ENCODE measurements at regions not wholly inside any gene's neighbourhood (a gene's known extent, or its start where the extent isn't known, plus 50 kb on each side); places are given as distances from the start of the nearest gene placed in this dataset.

GRCh38 chr7:68505721-68506120 is 1092.6 kb upstream of the AUTS2 start:
- DNase-seq (ENCODE audit: low read depth in 2 of 2, low spot score in 1 of 2), result no peak

- DNase-seq (ENCODE audit: low read depth in 2 of 2, low spot score in 1 of 2), result no peak
Observed at GRCh38 chr7:68507668-68508067, 1090.6 kb upstream of the AUTS2 start.

- no peak for DNase-seq (ENCODE audit: low read depth in 2 of 2, low spot score in 1 of 2)
Observed at GRCh38 chr7:68509054-68509453, 1089.2 kb upstream of the AUTS2 start.

DNA sequence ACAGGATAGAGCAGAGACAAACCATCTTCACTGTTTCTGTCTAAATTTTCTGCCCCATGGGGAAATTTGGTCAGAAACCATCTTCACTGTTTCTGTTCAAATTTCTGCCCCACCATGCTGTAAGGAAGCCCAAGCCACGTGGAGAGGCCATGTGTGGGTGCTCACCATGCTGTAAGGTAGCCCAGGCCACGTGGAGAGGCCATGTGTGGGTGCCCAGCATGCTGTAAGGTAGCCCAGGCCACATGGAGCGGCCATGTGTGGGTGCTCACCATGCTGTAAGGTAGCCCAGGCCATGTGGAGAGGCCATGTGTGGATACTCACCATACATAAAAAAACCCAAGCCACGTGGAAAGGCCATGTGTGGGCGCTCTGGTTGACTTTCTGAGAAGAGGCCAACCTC is 1088.7 kb upstream of the AUTS2 start:
- DNase-seq (ENCODE audit: low read depth in 2 of 2, low spot score in 1 of 2), result no peak

DNA sequence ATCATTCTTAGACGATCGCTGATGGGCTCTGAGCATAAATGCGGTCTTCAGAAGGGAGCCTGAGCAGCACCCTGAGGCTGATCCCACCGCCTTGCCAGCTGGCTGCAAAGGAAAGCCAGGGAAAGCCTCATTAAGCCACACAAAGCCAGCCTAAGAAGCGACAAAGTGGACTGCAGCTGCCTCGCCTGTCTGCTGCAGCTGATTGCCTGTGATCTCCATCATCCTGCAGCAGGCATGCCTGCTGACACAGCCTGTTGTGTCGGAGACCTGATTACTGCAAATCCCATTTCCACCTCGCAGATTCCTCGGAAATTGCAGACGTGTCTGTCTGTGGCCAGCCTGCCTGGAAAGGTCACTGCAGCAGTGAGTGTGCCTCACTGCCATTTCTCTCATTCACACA is 1087.0 kb upstream of the AUTS2 start:
- DNase-seq (ENCODE audit: low read depth in 2 of 2, low spot score in 1 of 2), result no peak

DNA sequence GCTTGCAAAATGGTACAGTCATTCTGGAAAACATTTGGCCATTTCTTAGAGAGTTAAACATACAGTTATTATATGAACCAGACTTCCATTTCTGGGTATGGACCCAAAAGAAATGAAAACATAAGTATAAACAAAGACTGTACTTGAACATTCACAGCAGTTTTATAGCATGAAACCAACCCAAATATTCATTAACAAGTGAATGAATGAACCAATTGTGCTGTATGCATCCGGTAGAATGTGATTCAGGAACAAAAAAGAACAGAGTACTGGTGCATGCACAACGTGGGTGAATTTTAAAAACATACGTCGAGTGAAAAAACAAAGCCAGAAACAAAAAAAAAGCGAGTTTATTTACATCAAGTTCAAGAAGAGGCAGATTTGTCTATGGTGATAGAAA is 1085.8 kb upstream of the AUTS2 start:
- no peak for DNase-seq (ENCODE audit: low read depth in 2 of 2, low spot score in 1 of 2)

- no peak for DNase-seq (ENCODE audit: low read depth in 2 of 2, low spot score in 1 of 2)
Observed at GRCh38 chr7:68518060-68518459, 1080.2 kb upstream of the AUTS2 start.

DNA sequence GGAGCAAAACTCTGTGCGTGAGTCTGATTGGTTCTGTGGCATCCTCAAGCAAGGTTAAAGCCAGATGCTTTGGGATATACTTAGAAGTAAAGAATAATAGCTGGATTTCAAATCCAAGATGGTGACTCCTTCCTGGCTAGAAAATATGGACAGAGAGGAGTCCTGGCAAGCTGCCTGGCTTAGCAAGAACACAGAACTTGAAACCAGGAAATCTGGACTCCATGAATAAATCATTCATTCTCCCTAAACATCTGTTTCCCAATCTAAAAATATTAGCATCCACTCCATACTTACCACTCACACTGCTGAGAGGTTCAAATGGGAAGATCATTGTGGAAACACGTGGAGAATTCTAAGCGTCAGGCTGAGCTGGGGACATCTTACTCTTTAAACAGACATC is 1074.1 kb upstream of the AUTS2 start:
- DNase-seq (ENCODE audit: low read depth in 2 of 2, low spot score in 1 of 2), result no peak

- DNase-seq (ENCODE audit: low read depth in 2 of 2, low spot score in 1 of 2), result no peak
Observed at GRCh38 chr7:68529221-68529620, 1069.1 kb upstream of the AUTS2 start.

DNA sequence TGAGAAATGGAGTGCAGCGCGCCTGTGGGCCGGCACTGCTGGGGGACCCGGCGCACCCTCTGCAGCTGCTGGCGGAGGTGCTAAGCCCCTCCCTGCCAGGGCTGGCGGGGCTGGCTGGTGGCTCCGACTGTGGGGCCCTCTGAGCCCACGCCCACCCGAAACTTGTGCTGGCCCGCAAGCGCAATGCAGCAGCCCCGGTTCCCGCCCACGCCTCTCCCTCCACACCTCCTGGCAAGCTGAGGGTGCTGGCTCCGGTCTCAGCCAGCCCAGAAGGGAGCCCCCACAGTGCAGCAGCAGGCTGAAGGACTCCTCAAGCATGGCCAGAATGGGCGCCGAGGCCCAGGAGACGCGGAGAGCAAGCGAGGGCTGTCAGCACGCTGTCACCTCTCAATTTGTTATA is 1063.0 kb upstream of the AUTS2 start:
- no peak for DNase-seq (ENCODE audit: low read depth in 2 of 2, low spot score in 1 of 2)

DNA sequence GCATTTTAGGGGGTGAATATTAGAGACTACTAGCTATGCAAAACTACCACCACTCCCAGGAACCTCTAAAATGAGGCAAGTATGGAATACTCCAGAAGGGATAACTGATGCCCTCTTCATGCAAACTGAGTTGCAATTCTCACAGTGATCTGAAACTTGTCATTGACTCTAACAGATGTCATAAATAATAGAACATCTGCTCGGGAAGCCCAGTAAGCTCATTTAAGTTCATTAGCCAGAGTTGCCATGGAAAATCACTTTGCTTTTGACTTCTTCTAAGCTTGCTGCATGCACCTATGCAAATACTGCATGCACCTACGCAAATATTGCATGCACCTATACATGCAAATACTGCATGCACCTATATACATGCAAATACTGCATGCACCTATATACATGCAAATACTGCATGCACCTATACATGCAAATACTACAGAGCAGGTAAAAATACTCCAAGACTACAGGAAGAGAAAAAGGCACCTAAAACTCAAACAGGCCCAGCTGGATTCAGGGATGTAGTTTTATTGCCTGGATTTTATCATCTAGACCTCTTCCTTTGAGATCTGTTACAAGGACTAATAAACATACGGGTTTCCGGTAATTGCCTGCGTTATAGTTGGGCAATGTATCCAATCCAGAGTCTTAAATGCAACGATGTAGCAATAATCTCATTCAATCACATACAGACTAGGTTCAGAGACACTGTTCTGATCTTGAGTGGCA is 1061.1 kb upstream of the AUTS2 start:
- no peak for DNase-seq (ENCODE audit: low read depth in 2 of 2, low spot score in 1 of 2)

DNA sequence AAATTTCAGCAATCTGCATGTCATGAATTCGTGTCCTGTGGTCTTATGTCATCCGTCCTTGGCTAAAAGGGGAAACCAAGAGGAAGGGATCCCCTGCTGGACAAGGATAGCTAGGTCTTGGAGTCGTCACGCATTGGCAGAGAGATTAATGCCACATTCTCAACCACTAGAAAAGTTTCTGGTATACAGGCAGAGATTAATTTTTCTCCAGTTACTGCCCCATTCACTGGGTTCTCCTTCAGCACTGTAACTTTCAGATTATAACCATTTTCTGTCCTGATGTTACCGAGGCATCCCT is 1060.6 kb upstream of the AUTS2 start:
- DNase-seq (ENCODE audit: low read depth in 2 of 2, low spot score in 1 of 2), result no peak

GRCh38 chr7:68542831-68543230 is 1055.4 kb upstream of the AUTS2 start:
- no peak for DNase-seq (ENCODE audit: low read depth in 2 of 2, low spot score in 1 of 2)

GRCh38 chr7:68544851-68545250 is 1053.4 kb upstream of the AUTS2 start:
- no peak for DNase-seq (ENCODE audit: low read depth in 2 of 2, low spot score in 1 of 2)

DNA sequence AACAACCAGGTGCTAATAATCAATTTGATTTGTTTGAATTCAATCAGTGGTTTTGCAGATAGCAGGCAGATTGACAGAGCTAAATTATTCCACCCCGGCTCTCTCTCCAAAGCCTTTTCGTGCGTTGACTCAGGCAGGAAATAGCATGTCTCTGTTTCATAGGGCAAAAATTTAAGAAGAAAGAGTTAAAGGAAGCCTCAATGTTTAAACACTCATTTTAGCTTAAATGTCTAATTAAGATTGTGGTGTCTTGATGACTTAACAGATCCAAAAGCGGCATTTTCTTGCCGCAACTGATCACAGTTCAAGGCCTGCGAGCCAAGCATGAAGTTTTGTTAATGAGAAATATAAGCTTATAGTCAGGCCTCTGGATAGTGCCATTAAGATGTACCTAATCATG is 1051.1 kb upstream of the AUTS2 start:
- DNase-seq (ENCODE audit: low read depth in 2 of 2, low spot score in 1 of 2), result no peak

DNA sequence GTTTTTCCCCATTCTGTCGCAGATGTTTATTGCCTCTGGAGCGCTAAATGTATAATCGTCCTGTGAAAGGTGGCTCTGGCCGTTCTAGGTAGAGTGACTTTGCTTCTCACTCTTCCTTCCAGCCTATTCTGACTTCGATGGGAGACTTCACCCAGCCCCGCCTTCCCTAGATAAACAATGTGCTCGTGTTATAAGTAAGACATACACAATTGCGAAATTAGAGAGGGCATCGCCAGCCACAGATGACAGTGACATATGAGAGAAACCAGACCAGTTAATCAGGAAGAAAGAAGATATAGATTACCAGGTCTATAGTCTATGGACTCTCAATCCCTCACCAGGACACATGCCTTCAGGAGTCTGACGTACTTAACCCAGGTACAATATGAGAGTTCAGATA is 1050.5 kb upstream of the AUTS2 start:
- DNase-seq (ENCODE audit: low read depth in 2 of 2, low spot score in 1 of 2), result no peak

DNA sequence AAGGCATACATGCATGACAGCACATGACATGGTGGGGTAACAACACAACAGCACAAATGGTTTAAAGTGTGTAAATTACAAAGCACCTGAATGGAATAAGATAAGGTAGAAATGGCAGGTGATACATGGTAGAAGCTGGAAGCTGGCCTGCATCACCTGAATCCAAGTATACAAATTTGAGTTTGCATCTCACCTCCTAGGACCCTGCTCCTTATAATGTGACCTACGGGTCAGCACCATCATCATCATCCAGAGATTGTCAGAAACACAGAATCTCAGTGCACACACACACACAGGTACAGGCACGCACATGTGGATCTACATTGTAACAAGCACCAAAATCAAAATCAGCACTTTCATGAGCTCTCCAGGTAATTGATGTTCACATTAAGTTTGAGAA is 1048.2 kb upstream of the AUTS2 start:
- DNase-seq (ENCODE audit: low read depth in 2 of 2, low spot score in 1 of 2), result no peak

GRCh38 chr7:68550635-68551034 is 1047.6 kb upstream of the AUTS2 start:
- DNase-seq (ENCODE audit: low read depth in 2 of 2, low spot score in 1 of 2), result no peak

GRCh38 chr7:68556537-68556936 is 1041.7 kb upstream of the AUTS2 start:
- DNase-seq (ENCODE audit: low read depth in 2 of 2, low spot score in 1 of 2), result no peak

GRCh38 chr7:68559518-68559917 is 1038.8 kb upstream of the AUTS2 start:
- DNase-seq (ENCODE audit: low read depth in 2 of 2, low spot score in 1 of 2), result no peak

GRCh38 chr7:68562323-68562899 is 1035.9 kb upstream of the AUTS2 start:
- DNase-seq (ENCODE audit: low read depth in 2 of 2, low spot score in 1 of 2), result no peak

- DNase-seq (ENCODE audit: low read depth in 2 of 2, low spot score in 1 of 2), result no peak
Observed at GRCh38 chr7:68564306-68565135, 1033.8 kb upstream of the AUTS2 start.

GRCh38 chr7:68571286-68571685 is 1027.0 kb upstream of the AUTS2 start:
- no peak for DNase-seq (ENCODE audit: low read depth in 2 of 2, low spot score in 1 of 2)
